ENCODE measurements at regions not wholly inside any gene's neighbourhood (a gene's known extent, or its start where the extent isn't known, plus 50 kb on each side); places are given as distances from the start of the nearest gene placed in this dataset.

GRCh38 chr1:244106837-244107493, 55.9 kb downstream of the ZBTB18 start:
- no peak for DNase-seq (ENCODE audit: low read depth, low spot score)

GRCh38 chr1:244111027-244111426, 59.9 kb downstream of the ZBTB18 start:
- DNase-seq (ENCODE audit: low read depth, low spot score) = no peak
- H3K27me3 ChIP-seq (ENCODE audit: control insufficient read depth, insufficient read depth, low read length) = no peaks in the 10 kb centered on the region
- no peak overlapping the region for H3K27ac ChIP-seq (ENCODE audit: low read length)
- H3K4me1 ChIP-seq (ENCODE audit: control insufficient read depth, insufficient read depth, low read length) = no peaks in the 10 kb centered on the region
- H3K4me3 ChIP-seq (ENCODE audit: low read length) = no peak overlapping the region
- H3K36me3 ChIP-seq (ENCODE audit: control insufficient read depth, insufficient read depth, low read length) = no peaks in the 10 kb centered on the region
- no peaks in the 10 kb centered on the region for H3K9me3 ChIP-seq (ENCODE audit: control insufficient read depth, insufficient read depth, low read length)
- no CpG with 5 or more reads among the region's 7 CpGs for WGBS (ENCODE audit: insufficient coverage, insufficient read length)

More at GRCh38 chr1:244106837-244107493, 55.9 kb downstream of the ZBTB18 start:
- Histone ChIP-seq H3K36me3 (ENCODE audit: control insufficient read depth, insufficient read depth, low read length) (no peaks in the 10 kb centered on the region), H3K9me3 (ENCODE audit: control insufficient read depth, insufficient read depth, low read length) (no peaks in the 10 kb centered on the region), H3K27ac (ENCODE audit: low read length) (no peak overlapping the region), H3K4me1 (ENCODE audit: control insufficient read depth, insufficient read depth, low read length) (no peaks in the 10 kb centered on the region), H3K27me3 (ENCODE audit: control insufficient read depth, insufficient read depth, low read length) (no peaks in the 10 kb centered on the region), H3K4me3 (ENCODE audit: low read length) (no peak overlapping the region)
- WGBS (ENCODE audit: insufficient coverage, insufficient read length) = no CpG with 5 or more reads among the region's 8 CpGs

- no peaks in the 10 kb centered on the region for H3K9me3 ChIP-seq (ENCODE audit: control insufficient read depth, insufficient read depth, low read length)
- no peaks in the 10 kb centered on the region for H3K36me3 ChIP-seq (ENCODE audit: control insufficient read depth, insufficient read depth, low read length)
- DNase-seq (ENCODE audit: low read depth, low spot score) = no peak
- H3K27me3 ChIP-seq (ENCODE audit: control insufficient read depth, insufficient read depth, low read length) = no peaks in the 10 kb centered on the region
- H3K27ac ChIP-seq (ENCODE audit: low read length) = no peak overlapping the region
- H3K4me3 ChIP-seq (ENCODE audit: low read length) = no peak overlapping the region
- H3K4me1 ChIP-seq (ENCODE audit: control insufficient read depth, insufficient read depth, low read length) = no peaks in the 10 kb centered on the region
- WGBS (ENCODE audit: insufficient coverage, insufficient read length) = no CpG with 5 or more reads among the region's 5 CpGs
These were observed 61.0 kb downstream of the ZBTB18 start for GRCh38 chr1:244112041-244112440.

GRCh38 chr1:244112636-244113035, 61.6 kb downstream of the ZBTB18 start:
- Histone ChIP-seq H3K9me3 (ENCODE audit: control insufficient read depth, insufficient read depth, low read length) (no peaks in the 10 kb centered on the region), H3K4me1 (ENCODE audit: control insufficient read depth, insufficient read depth, low read length) (no peaks in the 10 kb centered on the region), H3K27ac (ENCODE audit: low read length) (no peak overlapping the region), H3K36me3 (ENCODE audit: control insufficient read depth, insufficient read depth, low read length) (no peaks in the 10 kb centered on the region), H3K4me3 (ENCODE audit: low read length) (no peak overlapping the region), H3K27me3 (ENCODE audit: control insufficient read depth, insufficient read depth, low read length) (no peaks in the 10 kb centered on the region)
- no CpG with 5 or more reads among the region's 1 CpG for whole genome bisulfite sequencing (ENCODE audit: insufficient coverage, insufficient read length)
- DNase-seq (ENCODE audit: low read depth, low spot score) = no peak

GRCh38 chr1:244113532-244114320, 62.6 kb downstream of the ZBTB18 start:
- Histone ChIP-seq H3K27ac (ENCODE audit: low read length) (no peak overlapping the region), H3K9me3 (ENCODE audit: control insufficient read depth, insufficient read depth, low read length) (no peaks in the 10 kb centered on the region), H3K4me3 (ENCODE audit: low read length) (no peak overlapping the region), H3K4me1 (ENCODE audit: control insufficient read depth, insufficient read depth, low read length) (no peaks in the 10 kb centered on the region), H3K27me3 (ENCODE audit: control insufficient read depth, insufficient read depth, low read length) (no peaks in the 10 kb centered on the region), H3K36me3 (ENCODE audit: control insufficient read depth, insufficient read depth, low read length) (no peaks in the 10 kb centered on the region)
- WGBS (ENCODE audit: insufficient coverage, insufficient read length) = no CpG with 5 or more reads among the region's 6 CpGs
- DNase-seq (ENCODE audit: low read depth, low spot score) = no peak

- no peaks in the 10 kb centered on the region for H3K9me3 ChIP-seq (ENCODE audit: control insufficient read depth, insufficient read depth, low read length)
- no peaks in the 10 kb centered on the region for H3K27me3 ChIP-seq (ENCODE audit: control insufficient read depth, insufficient read depth, low read length)
- no peaks in the 10 kb centered on the region for H3K4me1 ChIP-seq (ENCODE audit: control insufficient read depth, insufficient read depth, low read length)
- no peak for DNase-seq (ENCODE audit: low read depth, low spot score)
- H3K36me3 ChIP-seq (ENCODE audit: control insufficient read depth, insufficient read depth, low read length) = no peaks in the 10 kb centered on the region
- no CpG with 5 or more reads among the region's 4 CpGs for whole genome bisulfite sequencing (ENCODE audit: insufficient coverage, insufficient read length)
- no peak overlapping the region for H3K27ac ChIP-seq (ENCODE audit: low read length)
- H3K4me3 ChIP-seq (ENCODE audit: low read length) = no peak overlapping the region
These were observed 63.8 kb downstream of the ZBTB18 start for GRCh38 chr1:244114892-244115291.

- Histone ChIP-seq H3K36me3 (ENCODE audit: control insufficient read depth, insufficient read depth, low read length) (no peaks in the 10 kb centered on the region), H3K4me1 (ENCODE audit: control insufficient read depth, insufficient read depth, low read length) (no peaks in the 10 kb centered on the region), H3K27me3 (ENCODE audit: control insufficient read depth, insufficient read depth, low read length) (no peaks in the 10 kb centered on the region), H3K9me3 (ENCODE audit: control insufficient read depth, insufficient read depth, low read length) (no peaks in the 10 kb centered on the region), H3K27ac (ENCODE audit: low read length) (no peak overlapping the region), H3K4me3 (ENCODE audit: low read length) (no peak overlapping the region)
- 100% methylated on average over 2 of the region's 3 CpGs for WGBS (ENCODE audit: insufficient coverage, insufficient read length)
- no peak for DNase-seq (ENCODE audit: low read depth, low spot score)
These were observed 65.9 kb downstream of the ZBTB18 start for GRCh38 chr1:244116946-244117345.

GRCh38 chr1:244118109-244118761, 67.2 kb downstream of the ZBTB18 start:
- DNase-seq (ENCODE audit: low read depth, low spot score) = no peak
- H3K36me3 ChIP-seq (ENCODE audit: control insufficient read depth, insufficient read depth, low read length) = no peaks in the 10 kb centered on the region
- H3K27ac ChIP-seq (ENCODE audit: low read length) = no peak overlapping the region
- H3K4me1 ChIP-seq (ENCODE audit: control insufficient read depth, insufficient read depth, low read length) = no peaks in the 10 kb centered on the region
- no peak overlapping the region for H3K4me3 ChIP-seq (ENCODE audit: low read length)
- H3K9me3 ChIP-seq (ENCODE audit: control insufficient read depth, insufficient read depth, low read length) = no peaks in the 10 kb centered on the region
- no peaks in the 10 kb centered on the region for H3K27me3 ChIP-seq (ENCODE audit: control insufficient read depth, insufficient read depth, low read length)
- WGBS (ENCODE audit: insufficient coverage, insufficient read length) = no CpG with 5 or more reads among the region's 16 CpGs

GRCh38 chr1:244128591-244129383, 77.7 kb downstream of the ZBTB18 start:
- H3K4me3 ChIP-seq (ENCODE audit: low read length) = no peak overlapping the region
- WGBS (ENCODE audit: insufficient coverage, insufficient read length) = no CpG with 5 or more reads among the region's 6 CpGs
- H3K9me3 ChIP-seq (ENCODE audit: control insufficient read depth, insufficient read depth, low read length) = no peaks in the 10 kb centered on the region
- DNase-seq (ENCODE audit: low read depth, low spot score) = no peak
- no peaks in the 10 kb centered on the region for H3K4me1 ChIP-seq (ENCODE audit: control insufficient read depth, insufficient read depth, low read length)
- H3K27me3 ChIP-seq (ENCODE audit: control insufficient read depth, insufficient read depth, low read length) = no peaks in the 10 kb centered on the region
- no peaks in the 10 kb centered on the region for H3K36me3 ChIP-seq (ENCODE audit: control insufficient read depth, insufficient read depth, low read length)
- H3K27ac ChIP-seq (ENCODE audit: low read length) = no peak overlapping the region

- Histone ChIP-seq H3K9me3 (ENCODE audit: control insufficient read depth, insufficient read depth, low read length) (no peaks in the 10 kb centered on the region), H3K27me3 (ENCODE audit: control insufficient read depth, insufficient read depth, low read length) (no peaks in the 10 kb centered on the region), H3K4me1 (ENCODE audit: control insufficient read depth, insufficient read depth, low read length) (no peaks in the 10 kb centered on the region), H3K4me3 (ENCODE audit: low read length) (no peak overlapping the region), H3K36me3 (ENCODE audit: control insufficient read depth, insufficient read depth, low read length) (no peaks in the 10 kb centered on the region), H3K27ac (ENCODE audit: low read length) (no peak overlapping the region)
- no peak for DNase-seq (ENCODE audit: low read depth, low spot score)
- no CpG with 5 or more reads among the region's 2 CpGs for WGBS (ENCODE audit: insufficient coverage, insufficient read length)
These were observed 86.2 kb downstream of the ZBTB18 start for GRCh38 chr1:244137276-244137675.

Measured in iPS DF 6.9 (cell line).